Spleen (tissue), 11 donors: ENCODE measurements at regions not wholly inside any gene's neighbourhood (a gene's known extent, or its start where the extent isn't known, plus 50 kb on each side); places are given as distances from the start of the nearest gene placed in this dataset.

Experiments
- DNase-seq: peaks from one replicate; pipeline ENCODE4 v3.0.0-alpha.2; 2020
- H3K27ac ChIP-seq, 8 donors: fragments of 200-600 bp; sonication (generic) in 7 of 8; 1 replicate in 4 of 8; 2 replicates in 4 of 8; pipeline versions ENCODE4 v1.5.0 to v1.8.0; 2016 to 2021; ENCODE audit warnings: inconsistent platforms in 4 of 8, mild to moderate bottlenecking in 4 of 8, moderate library complexity in 1 of 8
- H3K27me3 ChIP-seq, 7 donors: fragments of 200-600 bp; sonication (generic) in 6 of 7; replicated peaks in 1 of 7; 1 replicate in 4 of 7; 2 replicates in 3 of 7; pipeline versions ENCODE4 v1.5.0 to v1.8.0; 2016 to 2021; ENCODE audit warnings: inconsistent platforms in 3 of 7, mild to moderate bottlenecking in 1 of 7
- H3K36me3 ChIP-seq, 6 donors: fragments of 200-600 bp; sonication (generic) in 5 of 6; 1 replicate in 4 of 6; 2 replicates in 2 of 6; pipeline versions ENCODE4 v1.5.0 to v1.8.0; 2016 to 2021; ENCODE audit warnings: inconsistent platforms in 2 of 6
- H3K4me1 ChIP-seq, 6 donors: fragments of 200-600 bp; sonication (generic) in 5 of 6; 1 replicate in 3 of 6; 2 replicates in 3 of 6; pipeline versions ENCODE4 v1.5.0 to v1.8.0; 2016 to 2021; ENCODE audit warnings: inconsistent platforms in 3 of 6
- H3K4me3 ChIP-seq, 8 donors: fragments of 200-600 bp; sonication (generic) in 7 of 8; 1 replicate in 4 of 8; 2 replicates in 4 of 8; pipeline versions ENCODE4 v1.5.0 to v1.8.0; 2016 to 2021; ENCODE audit warnings: inconsistent platforms in 4 of 8, mild to moderate bottlenecking in 4 of 8, moderate library complexity in 2 of 8
- H3K9me3 ChIP-seq, 8 donors: fragments of 200-600 bp; sonication (generic) in 7 of 8; 1 replicate in 4 of 8; 2 replicates in 4 of 8; pipeline versions ENCODE4 v1.5.0 to v1.8.0; 2016 to 2021; ENCODE audit warnings: inconsistent platforms in 4 of 8
- POLR2A ChIP-seq, 3 donors: fragments of 450-650 bp; IDR thresholded peaks; one replicate each; pipeline ENCODE4 v1.5.1; 2017; ENCODE audit warnings: antibody characterized with exemption in 3 of 3, mild to moderate bottlenecking in 1 of 3
- POLR2AphosphoS5 ChIP-seq, 3 donors: sonication (generic); formaldehyde crosslinking; IDR thresholded peaks; one replicate each; pipeline ENCODE4 v1.5.1; 2017; ENCODE audit warnings: antibody characterized with exemption in 3 of 3
- WGBS, 5 donors: extraction: QIAGEN DNeasy Blood & Tissue Kit in 3 of 5; methylation state at CpG; one replicate each; pipeline versions ENCODE4 v1.1.5 to v1.1.7; 2013 to 2018; 5-methylcytosine and 5-hydroxymethylcytosine counted together
- intact Hi-C: fragments of 100-400 bp; cut with DNase I; formaldehyde crosslinking; loops from one replicate; pipeline ENCODE4 v1.15.0; 2023; ENCODE audit warnings: low total_unique reads
- TF ChIP-seq, protein P1 (sequence below), 11 experiments: fragments of 200-600 bp in 7 of 11; fragments of 450-650 bp in 4 of 11; sonication (generic) in 4 of 11; IDR thresholded peaks in 8 of 11; conservative IDR thresholded peaks in 3 of 11; 1 replicate in 7 of 11; 2 replicates in 4 of 11; pipeline versions ENCODE4 v1.4.0 to v1.8.0; 2016 to 2021; ENCODE audit warnings: antibody characterized with exemption in 11 of 11, inconsistent platforms in 4 of 11, mild to moderate bottlenecking in 1 of 11
- donor health status: healthy with polysubstance abuse.
- donor health status: DM: no; HTN: no; CAD: no; lungs with moderate emphysema.
- donor health status: DM: no; HTN: no; CAD: no.
- donor health status: Bipolar disorder and iron deficiency.
- donor health status: healthy.
- donor health status: DM: no; HTN: no; CAD: no.
- donor health status: DM: yes; HTN: yes; CAD: no.

DNA sequence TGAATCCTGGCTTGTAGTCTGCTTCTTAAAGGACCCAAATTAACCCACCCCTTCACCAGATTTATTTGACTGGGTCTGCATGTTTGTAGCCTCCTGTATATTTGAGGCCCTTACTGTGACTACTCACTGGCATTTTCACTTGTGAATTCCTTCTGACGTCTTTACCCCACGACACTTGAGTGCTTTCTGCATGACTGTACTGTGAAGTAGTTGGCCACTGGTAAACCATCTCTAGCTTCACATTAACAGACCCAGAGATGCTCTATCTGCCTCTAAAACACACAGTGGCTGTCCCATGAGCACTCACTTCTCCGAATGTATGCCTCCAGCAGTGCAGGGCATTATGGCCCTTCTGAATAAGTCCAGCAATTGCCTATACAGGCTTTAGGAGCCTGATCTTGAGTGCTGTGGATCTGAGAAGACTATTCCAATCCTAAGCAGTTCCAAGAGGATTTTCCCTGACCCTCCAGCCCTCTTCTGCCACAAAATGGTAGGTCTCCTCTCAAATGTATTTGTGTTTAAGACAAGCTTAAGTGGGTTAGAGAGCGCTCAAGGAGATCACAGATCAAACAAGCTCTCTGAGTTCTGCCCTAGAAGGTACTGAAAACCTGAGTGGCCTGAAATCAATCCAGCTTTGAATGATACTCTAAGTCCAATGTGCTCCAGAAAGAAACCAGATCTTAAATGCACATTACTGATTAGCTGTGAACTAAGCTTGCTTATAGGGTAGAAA, 534.7 kb downstream of the RPS29 start:
- intact Hi-C loops = no loop called here
- no peaks in the 10 kb centered on the region for H3K9me3 ChIP-seq
- whole genome bisulfite sequencing, 5 donors = 76 to 92% (median 83%) methylated on average over 4 of the region's 4 CpGs
- H3K27me3 ChIP-seq = no peaks in the 10 kb centered on the region
- H3K27ac ChIP-seq = no peak overlapping the region
- H3K36me3 ChIP-seq = no peaks in the 10 kb centered on the region
- DNase-seq = no peak
- no peak overlapping the region for H3K4me3 ChIP-seq
- no peak for TF ChIP-seq POLR2A (IDR thresholded peaks at IDR 0.05)
- TF ChIP-seq, protein P1, sequence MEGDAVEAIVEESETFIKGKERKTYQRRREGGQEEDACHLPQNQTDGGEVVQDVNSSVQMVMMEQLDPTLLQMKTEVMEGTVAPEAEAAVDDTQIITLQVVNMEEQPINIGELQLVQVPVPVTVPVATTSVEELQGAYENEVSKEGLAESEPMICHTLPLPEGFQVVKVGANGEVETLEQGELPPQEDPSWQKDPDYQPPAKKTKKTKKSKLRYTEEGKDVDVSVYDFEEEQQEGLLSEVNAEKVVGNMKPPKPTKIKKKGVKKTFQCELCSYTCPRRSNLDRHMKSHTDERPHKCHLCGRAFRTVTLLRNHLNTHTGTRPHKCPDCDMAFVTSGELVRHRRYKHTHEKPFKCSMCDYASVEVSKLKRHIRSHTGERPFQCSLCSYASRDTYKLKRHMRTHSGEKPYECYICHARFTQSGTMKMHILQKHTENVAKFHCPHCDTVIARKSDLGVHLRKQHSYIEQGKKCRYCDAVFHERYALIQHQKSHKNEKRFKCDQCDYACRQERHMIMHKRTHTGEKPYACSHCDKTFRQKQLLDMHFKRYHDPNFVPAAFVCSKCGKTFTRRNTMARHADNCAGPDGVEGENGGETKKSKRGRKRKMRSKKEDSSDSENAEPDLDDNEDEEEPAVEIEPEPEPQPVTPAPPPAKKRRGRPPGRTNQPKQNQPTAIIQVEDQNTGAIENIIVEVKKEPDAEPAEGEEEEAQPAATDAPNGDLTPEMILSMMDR (IDR thresholded peaks at IDR 0.05 in 8 of 11, conservative IDR thresholded peaks at IDR 0.05 in 3 of 11) = no peak
- no peak for TF ChIP-seq POLR2AphosphoS5 (IDR thresholded peaks at IDR 0.05)
- H3K4me1 ChIP-seq = no peaks in the 10 kb centered on the region

DNA sequence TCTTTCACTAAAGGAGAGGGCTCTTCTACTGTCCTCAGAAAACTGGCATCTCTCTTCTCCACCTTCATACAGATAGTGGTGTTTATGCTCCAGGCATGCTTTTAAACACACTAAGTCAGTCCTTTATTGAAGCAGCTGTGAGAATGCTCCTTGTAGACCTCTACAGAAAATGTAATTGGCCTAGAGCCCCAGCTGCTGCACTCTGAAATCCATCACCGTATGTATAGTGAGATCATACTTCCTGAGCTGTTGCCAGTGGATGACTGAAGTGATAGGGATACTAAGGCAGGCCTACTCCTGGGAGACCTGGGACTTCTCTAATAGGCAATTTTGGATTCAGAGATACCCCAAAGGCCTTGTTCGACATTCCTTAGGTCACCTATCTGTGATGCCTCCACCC, 535.4 kb downstream of the RPS29 start:
- Histone ChIP-seq H3K27ac (no peak overlapping the region), H3K4me3 (no peak overlapping the region), H3K27me3 (no peaks in the 10 kb centered on the region), H3K4me1 (no peaks in the 10 kb centered on the region), H3K36me3 (no peaks in the 10 kb centered on the region), H3K9me3 (no peaks in the 10 kb centered on the region)
- DNase-seq = no peak
- intact Hi-C loops = no loop called here
- 61 to 81% (median 67%) methylated on average over 2 of the region's 2 CpGs for WGBS, 5 donors
- no peak for TF ChIP-seq POLR2AphosphoS5 (IDR thresholded peaks at IDR 0.05)
- no peak for TF ChIP-seq POLR2A (IDR thresholded peaks at IDR 0.05)

DNA sequence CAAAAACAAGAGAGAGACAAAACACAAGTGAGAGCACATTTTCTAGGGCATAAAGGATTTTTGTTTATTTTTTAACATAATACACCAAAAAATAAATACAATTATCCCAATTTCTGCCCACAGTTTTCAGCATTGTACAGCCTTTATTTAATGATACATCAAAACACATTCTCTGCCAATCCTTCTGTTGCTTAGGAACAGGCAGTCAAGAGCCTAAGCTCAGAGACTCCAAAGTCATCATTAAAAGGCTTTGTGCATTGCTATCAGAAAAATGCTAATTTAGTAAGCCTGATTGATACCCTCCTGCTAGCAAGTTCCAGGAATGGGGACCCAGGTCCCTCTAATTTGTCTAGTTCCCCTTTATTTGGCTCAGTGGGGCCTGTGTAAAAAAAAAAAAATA, 536.5 kb downstream of the RPS29 start:
- H3K9me3 ChIP-seq = no peaks in the 10 kb centered on the region
- no peaks in the 10 kb centered on the region for H3K27me3 ChIP-seq
- DNase-seq = no peak
- no peak overlapping the region for H3K27ac ChIP-seq
- intact Hi-C loops = no loop called here
- no peak overlapping the region for H3K4me3 ChIP-seq
- TF ChIP-seq POLR2A (IDR thresholded peaks at IDR 0.05) (no peak), POLR2AphosphoS5 (IDR thresholded peaks at IDR 0.05) (no peak)
- TF ChIP-seq, protein P1 (IDR thresholded peaks at IDR 0.05 in 8 of 11, conservative IDR thresholded peaks at IDR 0.05 in 3 of 11) = no peak
- no peaks in the 10 kb centered on the region for H3K36me3 ChIP-seq
- no peaks in the 10 kb centered on the region for H3K4me1 ChIP-seq

DNA sequence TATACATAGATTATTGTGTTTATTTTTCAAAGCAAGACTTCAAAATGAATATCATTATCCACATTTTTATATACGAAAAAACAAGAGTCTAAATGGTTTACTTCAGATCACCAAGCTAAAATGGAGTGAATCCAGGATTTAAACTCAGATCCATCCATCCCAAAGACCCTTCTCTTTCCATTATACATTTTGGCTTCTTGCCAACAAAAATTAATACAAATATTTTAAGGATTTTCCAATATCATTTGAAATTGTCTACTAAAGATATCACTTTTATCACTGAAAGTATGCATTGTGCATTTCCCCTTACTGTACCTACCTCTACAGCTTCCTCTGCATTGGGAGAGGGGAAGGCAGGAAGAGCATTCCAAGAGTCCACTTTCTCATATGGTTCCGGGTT, 541.2 kb downstream of the RPS29 start:
- Histone ChIP-seq H3K27me3 (no peaks in the 10 kb centered on the region), H3K9me3 (no peaks in the 10 kb centered on the region), H3K4me3 (no peak overlapping the region), H3K4me1 (no peaks in the 10 kb centered on the region), H3K27ac (no peak overlapping the region), H3K36me3 (no peaks in the 10 kb centered on the region)
- 77 to 85% (median 78%) methylated on average over 2 of the region's 2 CpGs for WGBS, 5 donors
- no peak for DNase-seq
- intact Hi-C loops = no loop called here
- TF ChIP-seq POLR2AphosphoS5 (IDR thresholded peaks at IDR 0.05) (no peak), POLR2A (IDR thresholded peaks at IDR 0.05) (no peak)
- TF ChIP-seq, protein P1 (IDR thresholded peaks at IDR 0.05 in 8 of 11, conservative IDR thresholded peaks at IDR 0.05 in 3 of 11) = no peak
